ENCODE measurements at regions not wholly inside any gene's neighbourhood (a gene's known extent, or its start where the extent isn't known, plus 50 kb on each side); places are given as distances from the start of the nearest gene placed in this dataset.

- no peaks in the 10 kb centered on the region for H3K36me3 ChIP-seq
- no peak overlapping the region for H3K4me3 ChIP-seq
- no peak overlapping the region for H3K27ac ChIP-seq
- no peak for DNase-seq
- no peaks in the 10 kb centered on the region for H3K9me3 ChIP-seq (replicated peaks)
- no peaks in the 10 kb centered on the region for H3K4me1 ChIP-seq
- no peaks in the 10 kb centered on the region for H3K27me3 ChIP-seq
Observed at GRCh38 chr11:127332896-127333295, 332.3 kb upstream of the KIRREL3 start.

DNA sequence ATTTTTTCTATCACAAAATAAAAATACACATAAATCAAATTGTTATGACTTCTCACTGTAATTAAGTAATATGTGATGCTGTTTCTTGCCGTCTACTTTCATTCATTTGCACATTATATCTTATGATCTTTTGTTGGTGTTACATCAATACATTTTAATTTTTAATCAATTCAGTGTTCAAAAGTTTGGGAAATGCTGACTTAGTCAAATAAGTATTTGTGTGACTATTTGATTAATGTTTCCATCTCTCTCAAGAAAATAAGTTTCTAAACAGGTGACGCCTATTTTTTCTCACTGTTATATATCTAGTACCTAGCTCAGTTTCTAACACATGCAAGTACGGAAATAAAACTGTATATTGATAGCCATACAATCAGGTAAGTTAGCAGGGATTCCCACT lies 329.5 kb upstream of the KIRREL3 start:
- DNase-seq = no peak
- H3K4me1 ChIP-seq = no peaks in the 10 kb centered on the region
- no peaks in the 10 kb centered on the region for H3K9me3 ChIP-seq (replicated peaks)
- no peak overlapping the region for H3K27ac ChIP-seq
- H3K4me3 ChIP-seq = no peak overlapping the region
- no peaks in the 10 kb centered on the region for H3K27me3 ChIP-seq
- no peaks in the 10 kb centered on the region for H3K36me3 ChIP-seq

DNA sequence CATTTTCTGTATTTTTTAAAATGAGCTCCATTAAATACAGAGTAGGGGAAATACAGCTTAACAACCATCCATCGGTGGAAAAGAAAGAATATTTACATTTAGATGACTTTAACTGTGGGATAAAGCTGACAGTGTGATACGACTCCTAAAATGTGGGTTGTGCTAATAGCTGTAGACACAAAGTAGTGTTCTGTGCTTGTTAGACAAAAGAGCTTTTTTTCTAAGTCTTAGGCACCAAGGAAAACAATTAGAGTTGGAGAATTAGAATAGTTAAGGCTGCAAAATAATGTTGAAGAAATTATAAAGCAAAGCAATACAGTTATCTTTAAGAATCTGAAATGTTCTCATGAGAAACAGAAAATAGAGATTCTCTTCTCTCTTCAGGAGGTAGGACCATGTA lies 307.7 kb upstream of the KIRREL3 start:
- Histone ChIP-seq H3K27me3 (no peaks in the 10 kb centered on the region), H3K9me3 (replicated peaks) (no peaks in the 10 kb centered on the region), H3K27ac (no peak overlapping the region), H3K4me3 (no peak overlapping the region), H3K4me1 (0 out of 2 replicates have a peak, but pooled peaks cover 4% of the 10 kb centered on the region), H3K36me3 (no peaks in the 10 kb centered on the region)
- no peak for DNase-seq

GRCh38 chr11:127307700-127308099 lies 307.1 kb upstream of the KIRREL3 start:
- no peaks in the 10 kb centered on the region for H3K27me3 ChIP-seq
- no peak for DNase-seq
- H3K4me3 ChIP-seq = no peak overlapping the region
- H3K4me1 ChIP-seq = 0 out of 2 replicates have a peak, but pooled peaks cover 4% of the 10 kb centered on the region
- no peaks in the 10 kb centered on the region for H3K9me3 ChIP-seq (replicated peaks)
- H3K36me3 ChIP-seq = no peaks in the 10 kb centered on the region
- no peak overlapping the region for H3K27ac ChIP-seq

DNA sequence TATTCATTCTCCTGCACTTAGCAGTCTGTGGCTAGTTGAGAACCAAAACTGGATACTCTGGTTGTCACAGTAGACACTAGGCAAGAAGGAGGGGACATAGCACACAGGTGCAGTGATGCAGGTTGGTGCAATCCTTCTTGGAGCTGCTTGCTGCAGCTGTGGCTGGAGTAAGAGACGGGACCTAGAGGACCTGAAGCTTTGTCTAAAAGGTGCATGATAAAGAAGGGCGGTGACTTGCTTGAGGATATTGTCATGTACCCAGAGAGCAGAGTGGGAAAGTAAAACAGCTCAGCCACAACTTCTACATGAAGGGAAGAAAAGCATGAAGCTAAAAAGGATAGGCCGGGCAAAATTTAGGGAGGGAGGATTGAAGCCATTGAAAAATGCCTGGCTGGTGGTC lies 304.1 kb upstream of the KIRREL3 start:
- H3K9me3 ChIP-seq (replicated peaks) = no peaks in the 10 kb centered on the region
- no peaks in the 10 kb centered on the region for H3K36me3 ChIP-seq
- no peaks in the 10 kb centered on the region for H3K4me1 ChIP-seq
- no peak overlapping the region for H3K27ac ChIP-seq
- no peaks in the 10 kb centered on the region for H3K27me3 ChIP-seq
- no peak overlapping the region for H3K4me3 ChIP-seq
- DNase-seq = no peak

- DNase-seq = no peak
- no peaks in the 10 kb centered on the region for H3K4me1 ChIP-seq
- H3K27ac ChIP-seq = no peak overlapping the region
- H3K36me3 ChIP-seq = no peaks in the 10 kb centered on the region
- H3K9me3 ChIP-seq (replicated peaks) = no peaks in the 10 kb centered on the region
- no peak overlapping the region for H3K4me3 ChIP-seq
- no peaks in the 10 kb centered on the region for H3K27me3 ChIP-seq
Observed at GRCh38 chr11:127288926-127289325, 288.4 kb upstream of the KIRREL3 start.

DNA sequence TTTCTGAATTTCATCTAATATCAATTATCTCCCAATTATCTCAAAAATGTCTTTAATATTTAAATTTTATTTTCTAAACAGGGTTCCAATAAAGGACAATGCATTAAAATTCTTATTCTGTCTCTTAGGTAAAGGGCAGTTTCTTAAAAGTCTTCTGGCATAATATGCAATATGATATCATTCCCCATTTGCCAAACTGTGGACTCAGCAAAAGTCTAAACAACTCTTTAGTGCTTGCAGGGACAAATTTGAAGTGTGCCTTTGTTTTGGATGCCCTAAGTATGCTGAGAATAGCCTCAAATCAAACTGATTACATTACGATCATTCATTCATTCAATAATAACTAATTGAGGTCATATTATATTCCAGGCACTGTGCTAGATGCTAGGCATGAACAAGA lies 281.0 kb upstream of the KIRREL3 start:
- Histone ChIP-seq H3K27ac (no peak overlapping the region), H3K27me3 (no peaks in the 10 kb centered on the region), H3K9me3 (replicated peaks) (no peaks in the 10 kb centered on the region), H3K4me1 (no peaks in the 10 kb centered on the region), H3K36me3 (no peaks in the 10 kb centered on the region), H3K4me3 (no peak overlapping the region)
- no peak for DNase-seq

DNA sequence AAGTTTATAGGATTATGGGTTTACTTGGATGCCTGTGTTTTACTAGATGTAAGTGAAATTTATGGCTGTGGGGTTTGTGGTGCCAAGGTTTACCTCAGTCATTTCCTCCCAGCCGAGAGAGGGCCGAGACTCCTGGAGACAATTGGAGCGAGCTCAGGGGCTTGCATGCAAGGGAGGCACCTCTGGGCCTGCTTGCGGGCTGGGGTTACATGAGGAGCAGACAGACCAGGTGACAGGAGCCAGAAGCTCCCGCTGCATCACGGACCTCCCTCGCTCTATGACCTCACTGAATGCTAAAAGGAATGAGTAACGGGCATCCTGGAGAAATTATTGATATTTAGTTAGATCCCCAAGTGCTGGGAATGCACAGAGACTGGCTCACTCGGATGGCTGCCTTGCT lies 275.2 kb upstream of the KIRREL3 start:
- no peak for DNase-seq
- H3K27ac ChIP-seq = no peak overlapping the region
- H3K27me3 ChIP-seq = no peaks in the 10 kb centered on the region
- no peak overlapping the region for H3K4me3 ChIP-seq
- no peaks in the 10 kb centered on the region for H3K9me3 ChIP-seq (replicated peaks)
- no peaks in the 10 kb centered on the region for H3K4me1 ChIP-seq
- H3K36me3 ChIP-seq = no peaks in the 10 kb centered on the region

DNA sequence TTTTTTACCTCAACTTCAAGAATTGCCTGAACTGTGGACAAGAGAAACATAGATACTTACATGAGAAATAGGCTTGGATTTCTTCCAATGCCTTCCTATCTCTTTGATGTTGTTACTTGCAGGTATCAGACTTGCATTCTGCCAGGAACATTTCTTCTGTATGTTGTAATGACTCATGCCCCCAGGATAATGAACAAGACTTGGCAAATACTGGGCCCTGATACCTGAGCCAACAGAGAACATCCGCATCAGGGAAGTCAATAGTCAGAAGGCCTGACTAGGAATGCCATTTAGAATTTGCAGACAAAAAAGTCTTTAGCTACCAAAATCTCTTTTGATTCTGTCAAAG lies 273.7 kb upstream of the KIRREL3 start:
- Histone ChIP-seq H3K36me3 (no peaks in the 10 kb centered on the region), H3K9me3 (replicated peaks) (no peaks in the 10 kb centered on the region), H3K27me3 (no peaks in the 10 kb centered on the region), H3K4me3 (no peak overlapping the region), H3K27ac (no peak overlapping the region), H3K4me1 (no peaks in the 10 kb centered on the region)
- no peak for DNase-seq

- no peak overlapping the region for H3K27ac ChIP-seq
- H3K4me3 ChIP-seq = no peak overlapping the region
- no peak for DNase-seq
- H3K36me3 ChIP-seq = no peaks in the 10 kb centered on the region
- H3K27me3 ChIP-seq = no peaks in the 10 kb centered on the region
- no peaks in the 10 kb centered on the region for H3K9me3 ChIP-seq (replicated peaks)
- H3K4me1 ChIP-seq = no peaks in the 10 kb centered on the region
Observed at GRCh38 chr11:127273593-127274327, 273.2 kb upstream of the KIRREL3 start.

DNA sequence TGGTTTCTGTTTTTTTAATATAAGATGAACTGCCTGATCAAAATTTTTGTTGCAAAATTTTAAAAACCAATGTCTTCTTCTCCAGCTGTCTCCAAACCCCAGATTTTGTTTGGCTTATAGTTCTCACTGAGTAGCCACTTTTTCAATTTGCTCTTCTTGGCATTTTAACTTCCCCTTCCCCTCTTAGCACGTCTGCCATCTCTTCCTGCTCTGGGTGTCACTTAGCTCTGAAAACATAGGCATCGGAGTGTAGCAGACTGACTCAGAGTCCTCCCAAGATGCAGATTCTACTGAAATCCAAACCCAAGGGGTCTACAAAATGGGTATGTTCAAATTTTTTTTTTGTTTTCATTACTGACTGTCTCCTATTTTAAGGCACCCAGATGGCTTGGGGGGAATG lies 270.3 kb upstream of the KIRREL3 start:
- Histone ChIP-seq H3K4me1 (no peaks in the 10 kb centered on the region), H3K27ac (no peak overlapping the region), H3K9me3 (replicated peaks) (no peaks in the 10 kb centered on the region), H3K4me3 (no peak overlapping the region), H3K27me3 (no peaks in the 10 kb centered on the region), H3K36me3 (no peaks in the 10 kb centered on the region)
- no peak for DNase-seq

- Histone ChIP-seq H3K4me1 (no peaks in the 10 kb centered on the region), H3K9me3 (replicated peaks) (no peaks in the 10 kb centered on the region), H3K4me3 (no peak overlapping the region), H3K36me3 (no peaks in the 10 kb centered on the region), H3K27me3 (no peaks in the 10 kb centered on the region), H3K27ac (no peak overlapping the region)
- DNase-seq = no peak
Observed at GRCh38 chr11:127269911-127270310, 269.3 kb upstream of the KIRREL3 start.

GRCh38 chr11:127268932-127269331 lies 268.4 kb upstream of the KIRREL3 start:
- no peak for DNase-seq
- no peaks in the 10 kb centered on the region for H3K36me3 ChIP-seq
- H3K4me3 ChIP-seq = no peak overlapping the region
- no peaks in the 10 kb centered on the region for H3K27me3 ChIP-seq
- H3K27ac ChIP-seq = no peak overlapping the region
- H3K4me1 ChIP-seq = no peaks in the 10 kb centered on the region
- no peaks in the 10 kb centered on the region for H3K9me3 ChIP-seq (replicated peaks)

DNA sequence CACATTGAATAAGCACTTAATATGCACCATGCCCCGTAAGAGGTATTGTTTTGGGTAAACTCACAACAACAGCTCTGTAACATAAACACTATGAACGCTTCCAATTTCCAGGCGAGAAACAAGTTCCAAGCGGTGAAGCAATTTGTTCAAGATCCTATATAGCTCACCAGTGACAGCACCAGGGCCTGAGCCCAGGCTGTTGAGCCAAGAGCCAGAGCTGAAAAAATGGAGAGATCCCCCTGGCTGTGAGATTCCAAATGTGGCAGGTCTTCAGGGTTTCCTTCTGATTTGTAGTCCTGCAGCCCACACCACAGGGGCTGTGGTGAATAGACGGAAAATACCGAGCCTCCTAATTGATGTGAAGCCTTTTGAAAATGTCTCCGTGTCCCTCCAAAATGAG lies 268.0 kb upstream of the KIRREL3 start:
- no peaks in the 10 kb centered on the region for H3K4me1 ChIP-seq
- no peaks in the 10 kb centered on the region for H3K27me3 ChIP-seq
- H3K4me3 ChIP-seq = no peak overlapping the region
- no peak for DNase-seq
- H3K9me3 ChIP-seq (replicated peaks) = no peaks in the 10 kb centered on the region
- H3K27ac ChIP-seq = no peak overlapping the region
- H3K36me3 ChIP-seq = no peaks in the 10 kb centered on the region

DNA sequence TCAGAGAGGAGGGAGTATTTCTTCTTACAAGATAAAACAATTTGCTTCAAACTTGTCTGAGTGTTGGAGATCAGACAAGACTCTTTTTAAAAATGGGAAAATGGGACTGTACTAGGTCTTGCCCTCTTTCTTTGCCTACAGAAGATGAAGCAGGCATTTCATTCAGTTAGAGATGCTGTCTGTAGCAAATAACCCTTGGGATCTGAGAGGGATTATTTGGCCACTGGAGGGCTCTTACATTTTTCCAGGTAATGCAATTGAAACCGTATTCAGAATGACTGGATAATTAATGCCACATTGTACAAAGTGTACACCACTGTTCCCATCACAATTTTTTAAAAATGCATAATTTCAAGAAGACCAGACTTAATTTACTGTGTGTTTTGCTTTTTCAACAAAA lies 258.5 kb upstream of the KIRREL3 start:
- H3K27me3 ChIP-seq = no peaks in the 10 kb centered on the region
- no peaks in the 10 kb centered on the region for H3K36me3 ChIP-seq
- H3K4me1 ChIP-seq = no peaks in the 10 kb centered on the region
- no peak overlapping the region for H3K27ac ChIP-seq
- no peaks in the 10 kb centered on the region for H3K9me3 ChIP-seq (replicated peaks)
- no peak for DNase-seq
- H3K4me3 ChIP-seq = no peak overlapping the region

- no peak for DNase-seq
- Histone ChIP-seq H3K4me1 (no peaks in the 10 kb centered on the region), H3K9me3 (replicated peaks) (no peaks in the 10 kb centered on the region), H3K27ac (no peak overlapping the region), H3K36me3 (no peaks in the 10 kb centered on the region), H3K4me3 (no peak overlapping the region), H3K27me3 (no peaks in the 10 kb centered on the region)
Observed at GRCh38 chr11:127255209-127255608, 254.6 kb upstream of the KIRREL3 start.

All from SJCRH30 (cell line).